ENCODE measurements at regions not wholly inside any gene's neighbourhood (a gene's known extent, or its start where the extent isn't known, plus 50 kb on each side); places are given as distances from the start of the nearest gene placed in this dataset.

DNA sequence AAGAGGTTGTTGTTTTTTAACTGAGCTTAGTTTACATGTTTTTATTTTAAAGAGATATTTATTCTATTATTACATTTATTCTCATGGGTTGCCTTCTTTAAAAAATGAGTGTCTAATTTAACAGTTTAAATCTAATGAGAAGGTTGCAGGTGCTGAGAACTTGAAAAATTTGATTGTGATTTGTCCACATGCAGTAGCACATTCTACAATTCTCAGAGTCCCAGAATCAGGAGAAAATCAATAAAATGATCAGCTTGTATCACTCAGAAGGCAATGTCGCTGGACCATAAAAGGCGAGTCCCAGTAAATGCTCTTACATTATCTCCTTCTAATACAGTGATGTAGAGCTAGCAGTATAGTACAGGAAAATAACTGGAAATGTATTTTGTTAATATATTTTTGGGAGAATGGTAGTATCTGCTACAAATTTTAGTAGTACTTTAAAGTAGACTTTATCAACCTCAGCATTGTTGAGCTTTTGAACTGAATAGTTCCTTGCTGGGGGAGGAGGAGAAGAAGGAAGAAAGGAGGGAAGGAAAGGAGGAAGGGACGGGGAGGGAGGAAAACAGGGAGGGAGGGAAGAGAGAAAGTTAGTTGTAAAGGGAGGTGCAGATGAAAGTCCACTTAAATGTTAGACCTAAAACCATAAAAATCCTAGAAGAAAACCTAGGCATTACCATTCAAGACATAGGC is 458.0 kb downstream of the DOK5 start:
- no peaks in the 10 kb centered on the region for H3K4me1 ChIP-seq (replicated peaks)
- no peaks in the 10 kb centered on the region for H3K9me3 ChIP-seq
- WGBS = 85% methylated on average over 3 of the region's 3 CpGs
- intact Hi-C loops (cut with DNase I) = no loop called here
- no peak for DNase-seq (ENCODE audit: low spot score)
- TF ChIP-seq POLR2AphosphoS5 (IDR thresholded peaks at IDR 0.05) (no peak), POLR2A (IDR thresholded peaks at IDR 0.05) (no peak)
- TF ChIP-seq, protein P1, sequence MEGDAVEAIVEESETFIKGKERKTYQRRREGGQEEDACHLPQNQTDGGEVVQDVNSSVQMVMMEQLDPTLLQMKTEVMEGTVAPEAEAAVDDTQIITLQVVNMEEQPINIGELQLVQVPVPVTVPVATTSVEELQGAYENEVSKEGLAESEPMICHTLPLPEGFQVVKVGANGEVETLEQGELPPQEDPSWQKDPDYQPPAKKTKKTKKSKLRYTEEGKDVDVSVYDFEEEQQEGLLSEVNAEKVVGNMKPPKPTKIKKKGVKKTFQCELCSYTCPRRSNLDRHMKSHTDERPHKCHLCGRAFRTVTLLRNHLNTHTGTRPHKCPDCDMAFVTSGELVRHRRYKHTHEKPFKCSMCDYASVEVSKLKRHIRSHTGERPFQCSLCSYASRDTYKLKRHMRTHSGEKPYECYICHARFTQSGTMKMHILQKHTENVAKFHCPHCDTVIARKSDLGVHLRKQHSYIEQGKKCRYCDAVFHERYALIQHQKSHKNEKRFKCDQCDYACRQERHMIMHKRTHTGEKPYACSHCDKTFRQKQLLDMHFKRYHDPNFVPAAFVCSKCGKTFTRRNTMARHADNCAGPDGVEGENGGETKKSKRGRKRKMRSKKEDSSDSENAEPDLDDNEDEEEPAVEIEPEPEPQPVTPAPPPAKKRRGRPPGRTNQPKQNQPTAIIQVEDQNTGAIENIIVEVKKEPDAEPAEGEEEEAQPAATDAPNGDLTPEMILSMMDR (IDR thresholded peaks at IDR 0.05) = no peak
- no peak overlapping the region for H3K27ac ChIP-seq
- no peaks in the 10 kb centered on the region for H3K27me3 ChIP-seq (replicated peaks; ENCODE audit: insufficient read depth)
- no peaks in the 10 kb centered on the region for H3K36me3 ChIP-seq
- no peak overlapping the region for H3K4me3 ChIP-seq

DNA sequence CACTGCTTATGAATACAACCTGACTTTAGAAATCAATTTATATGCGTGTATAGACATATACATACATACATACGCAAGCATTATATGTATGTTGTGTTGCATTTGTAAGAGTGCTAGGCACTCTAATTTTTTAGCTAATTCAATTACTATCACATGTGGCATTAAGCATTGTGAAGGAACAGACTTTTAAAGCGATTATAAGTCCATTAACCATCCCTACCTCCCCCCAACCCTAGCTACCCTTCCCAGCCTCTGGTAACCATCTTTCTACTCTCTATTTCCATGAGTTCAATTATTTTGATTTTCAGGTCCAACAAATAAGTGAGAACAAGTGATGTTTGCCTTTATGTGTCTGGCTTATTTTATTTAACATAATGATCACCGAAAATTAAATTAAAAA is 453.8 kb downstream of the DOK5 start:
- Histone ChIP-seq H3K27me3 (replicated peaks; ENCODE audit: insufficient read depth) (no peaks in the 10 kb centered on the region), H3K4me3 (no peak overlapping the region), H3K27ac (no peak overlapping the region), H3K36me3 (no peaks in the 10 kb centered on the region), H3K4me1 (replicated peaks) (no peaks in the 10 kb centered on the region), H3K9me3 (no peaks in the 10 kb centered on the region)
- WGBS = 89% methylated on average over 4 of the region's 4 CpGs
- DNase-seq (ENCODE audit: low spot score) = no peak
- intact Hi-C loops (cut with DNase I) = no loop called here
- TF ChIP-seq POLR2AphosphoS5 (IDR thresholded peaks at IDR 0.05) (no peak), POLR2A (IDR thresholded peaks at IDR 0.05) (no peak)
- TF ChIP-seq, protein P1 (IDR thresholded peaks at IDR 0.05) = no peak

DNA sequence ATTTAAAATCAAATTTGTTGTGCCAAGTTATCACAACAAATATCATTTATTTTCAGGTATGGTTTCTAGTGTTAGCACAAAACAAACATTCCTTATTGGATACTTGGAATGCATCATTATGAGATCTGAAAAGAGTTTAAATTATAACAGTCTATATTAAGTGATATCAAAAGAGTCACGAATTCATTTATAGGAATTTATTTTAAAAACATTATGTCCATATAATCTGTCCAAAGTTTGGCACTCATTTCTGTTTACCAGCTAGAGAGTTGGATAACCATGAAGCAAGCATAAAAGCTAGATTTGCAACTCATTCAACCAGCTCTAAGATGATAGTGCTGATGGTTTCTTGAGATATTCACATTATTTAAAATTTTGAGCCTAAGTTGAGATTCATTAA is 453.2 kb downstream of the DOK5 start:
- 67% methylated on average over 1 of the region's 1 CpG for WGBS
- no peak for DNase-seq (ENCODE audit: low spot score)
- no peaks in the 10 kb centered on the region for H3K27me3 ChIP-seq (replicated peaks; ENCODE audit: insufficient read depth)
- TF ChIP-seq, protein P1 (IDR thresholded peaks at IDR 0.05) = no peak
- TF ChIP-seq POLR2A (IDR thresholded peaks at IDR 0.05) (no peak), POLR2AphosphoS5 (IDR thresholded peaks at IDR 0.05) (no peak)
- no peak overlapping the region for H3K4me3 ChIP-seq
- intact Hi-C loops (cut with DNase I) = no loop called here
- no peak overlapping the region for H3K27ac ChIP-seq
- no peaks in the 10 kb centered on the region for H3K4me1 ChIP-seq (replicated peaks)
- no peaks in the 10 kb centered on the region for H3K9me3 ChIP-seq
- no peaks in the 10 kb centered on the region for H3K36me3 ChIP-seq

DNA sequence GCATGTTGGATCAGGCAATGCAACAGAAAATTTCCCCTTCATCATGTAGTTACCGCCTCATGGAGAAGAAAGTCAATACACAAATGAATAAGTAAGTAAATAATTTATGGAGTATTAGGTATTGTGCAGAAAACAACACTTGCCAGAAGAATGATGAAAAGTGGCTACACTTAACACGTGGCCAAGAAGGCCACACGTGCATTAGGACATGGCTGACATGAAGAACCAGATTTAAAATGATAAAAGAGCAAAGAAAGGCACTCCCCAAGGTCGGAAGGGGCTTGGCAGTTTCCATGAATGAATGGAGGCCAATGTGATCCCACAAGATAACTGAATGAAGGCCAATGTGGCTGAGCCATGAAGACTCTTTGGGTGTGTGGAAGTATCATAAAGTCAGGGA is 447.2 kb downstream of the DOK5 start:
- Histone ChIP-seq H3K36me3 (no peaks in the 10 kb centered on the region), H3K9me3 (no peaks in the 10 kb centered on the region), H3K4me3 (no peak overlapping the region), H3K4me1 (replicated peaks) (no peaks in the 10 kb centered on the region), H3K27ac (no peak overlapping the region), H3K27me3 (replicated peaks; ENCODE audit: insufficient read depth) (no peaks in the 10 kb centered on the region)
- DNase-seq (ENCODE audit: low spot score) = no peak
- 64% methylated on average over 4 of the region's 4 CpGs for WGBS
- TF ChIP-seq POLR2A (IDR thresholded peaks at IDR 0.05) (no peak), POLR2AphosphoS5 (IDR thresholded peaks at IDR 0.05) (no peak)
- TF ChIP-seq, protein P1 (IDR thresholded peaks at IDR 0.05) = no peak
- intact Hi-C loops (cut with DNase I) = no loop called here

DNA sequence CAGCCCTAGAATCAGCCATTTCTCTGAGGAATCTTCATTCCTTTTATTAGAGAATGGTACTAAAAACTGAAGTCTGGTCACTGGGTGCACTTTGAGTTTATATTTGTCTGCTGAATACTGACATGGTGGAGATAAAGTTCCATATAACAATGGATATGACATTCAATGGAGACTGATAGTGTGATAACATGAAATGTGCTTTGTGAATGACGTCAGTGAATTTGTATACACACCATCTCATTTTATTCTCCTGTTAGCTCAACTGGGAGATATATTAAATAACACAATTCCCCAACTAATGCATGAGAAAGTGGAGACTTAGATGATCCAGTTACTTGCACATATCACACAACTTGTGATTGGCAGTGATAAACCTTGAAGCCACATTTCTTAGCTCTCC is 446.7 kb downstream of the DOK5 start:
- TF ChIP-seq POLR2AphosphoS5 (IDR thresholded peaks at IDR 0.05) = no peak
- no peak for TF ChIP-seq POLR2A (IDR thresholded peaks at IDR 0.05)
- TF ChIP-seq, protein P1 (IDR thresholded peaks at IDR 0.05) = no peak
- intact Hi-C loops (cut with DNase I) = no loop called here
- no peaks in the 10 kb centered on the region for H3K27me3 ChIP-seq (replicated peaks; ENCODE audit: insufficient read depth)
- WGBS = 46% methylated on average over 1 of the region's 1 CpG
- H3K4me3 ChIP-seq = no peak overlapping the region
- no peaks in the 10 kb centered on the region for H3K36me3 ChIP-seq
- no peak overlapping the region for H3K27ac ChIP-seq
- no peaks in the 10 kb centered on the region for H3K4me1 ChIP-seq (replicated peaks)
- DNase-seq (ENCODE audit: low spot score) = no peak
- no peaks in the 10 kb centered on the region for H3K9me3 ChIP-seq

Measured in prostate gland (tissue), 2 donors.